ENCODE measurements at regions not wholly inside any gene's neighbourhood (a gene's known extent, or its start where the extent isn't known, plus 50 kb on each side); places are given as distances from the start of the nearest gene placed in this dataset.
"Not testable (repeated sequence)": the region's sequence is repeated elsewhere in the genome, so short reads cannot be mapped to it uniquely, and the experiment has no call there.

DNA sequence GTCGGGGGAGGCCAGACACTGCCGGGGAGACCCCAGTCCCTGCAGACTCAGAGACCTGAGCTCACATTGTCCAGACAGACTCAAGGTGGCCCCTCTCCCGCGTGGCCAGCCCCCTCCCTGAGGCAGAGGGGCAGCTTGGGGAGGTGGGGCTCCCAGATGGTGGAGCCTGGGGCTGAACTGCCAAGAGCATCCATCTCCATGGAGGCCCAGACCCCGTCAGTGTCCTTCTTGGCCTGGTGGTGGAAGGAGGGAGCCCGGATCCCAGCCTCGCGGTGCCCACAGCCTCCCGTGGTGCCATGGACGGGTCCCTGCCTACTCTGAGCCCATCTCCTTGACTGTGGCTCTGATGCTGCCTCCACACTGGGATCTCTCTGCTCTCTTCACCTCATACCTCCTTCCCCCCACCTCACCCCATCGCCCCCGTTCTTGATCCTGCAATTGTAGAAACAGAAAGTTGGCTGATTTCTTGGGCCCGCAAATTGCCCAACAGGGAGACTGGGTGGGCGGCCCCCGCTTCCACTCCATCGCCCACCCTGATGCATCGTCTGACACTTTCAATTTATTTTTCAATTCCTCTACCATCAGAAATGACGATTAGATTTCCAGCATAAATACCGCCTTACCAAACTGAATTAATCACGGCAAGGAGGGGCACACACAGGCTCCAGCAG lies 348.9 kb downstream of the MATN1 start:
- no peak for DNase-seq

DNA sequence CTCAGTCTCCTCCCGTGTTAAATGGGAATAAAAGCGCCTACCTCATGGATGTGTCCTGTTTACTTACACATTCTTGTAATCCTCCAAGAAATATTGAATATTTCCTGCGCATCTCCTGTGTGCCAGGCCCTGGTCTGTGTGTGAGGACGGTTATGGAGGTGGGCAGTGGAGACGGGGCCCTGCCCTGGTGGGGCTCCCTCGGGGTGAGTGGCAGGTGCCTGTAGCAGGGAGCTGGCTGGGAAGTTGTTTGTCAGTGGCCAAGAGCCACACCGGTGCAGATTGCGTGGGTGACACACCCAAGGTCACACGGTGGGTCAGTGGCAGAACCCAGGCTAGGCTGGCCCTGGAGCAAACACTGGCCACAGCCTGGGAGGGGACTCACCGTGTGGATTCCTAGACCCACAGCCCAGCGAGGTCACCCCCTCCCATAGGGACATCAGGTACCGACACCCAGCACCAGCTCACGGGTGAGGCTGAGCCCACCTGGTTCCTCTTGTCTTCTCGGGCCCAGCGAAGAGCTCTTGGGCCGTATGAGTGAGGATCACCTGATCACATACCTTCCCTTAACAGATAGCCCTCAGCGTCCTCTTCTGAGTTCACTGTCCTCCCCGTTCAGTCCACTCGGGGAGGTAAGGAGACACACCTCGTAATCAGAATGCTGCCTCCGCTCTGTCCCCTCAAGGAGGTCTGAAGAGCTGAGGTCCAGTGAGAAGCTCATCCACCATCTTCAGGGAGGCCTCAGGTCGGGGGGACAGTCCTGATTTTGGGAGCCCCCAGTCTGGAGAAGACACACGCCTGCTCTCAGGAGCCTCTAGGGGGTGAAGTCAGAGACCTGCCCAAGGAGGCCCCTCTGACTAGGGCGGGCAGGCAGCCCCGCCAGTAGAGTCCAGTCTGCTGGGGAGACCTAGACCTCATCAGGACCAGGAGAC lies 349.6 kb downstream of the MATN1 start:
- DNase-seq, result no peak

DNA sequence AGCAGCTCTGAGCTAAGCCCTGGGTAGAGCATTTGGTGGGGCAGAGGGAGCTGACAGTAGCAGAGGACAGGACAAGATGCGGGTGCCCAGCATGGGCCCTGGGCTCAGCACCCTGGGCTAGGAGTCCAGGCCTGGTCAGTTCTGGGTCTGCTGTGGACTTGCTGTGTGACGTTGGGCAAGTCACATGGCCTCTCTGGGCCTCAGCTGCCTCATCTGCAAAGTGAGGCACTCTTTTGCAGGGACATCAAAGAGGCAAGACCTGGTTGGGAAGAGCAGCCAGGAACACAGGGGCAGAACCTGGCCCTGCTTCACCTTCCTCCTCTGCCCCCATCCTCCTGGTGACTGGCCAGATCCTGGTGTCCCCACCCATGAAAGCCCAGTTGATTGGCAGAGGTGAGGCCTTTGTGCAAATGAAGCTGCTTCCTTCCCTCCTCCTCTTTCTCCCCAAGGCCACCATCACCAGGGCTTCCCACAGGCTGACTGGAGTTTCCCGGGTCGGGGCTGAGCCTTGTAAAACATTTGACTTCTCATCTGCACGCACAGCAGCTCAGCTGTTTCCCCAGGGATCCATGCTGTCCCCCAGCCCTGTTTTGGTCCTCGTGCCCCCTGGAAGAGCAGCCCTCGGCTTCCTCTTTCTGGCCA lies 350.5 kb downstream of the MATN1 start:
- no peak for DNase-seq

DNA sequence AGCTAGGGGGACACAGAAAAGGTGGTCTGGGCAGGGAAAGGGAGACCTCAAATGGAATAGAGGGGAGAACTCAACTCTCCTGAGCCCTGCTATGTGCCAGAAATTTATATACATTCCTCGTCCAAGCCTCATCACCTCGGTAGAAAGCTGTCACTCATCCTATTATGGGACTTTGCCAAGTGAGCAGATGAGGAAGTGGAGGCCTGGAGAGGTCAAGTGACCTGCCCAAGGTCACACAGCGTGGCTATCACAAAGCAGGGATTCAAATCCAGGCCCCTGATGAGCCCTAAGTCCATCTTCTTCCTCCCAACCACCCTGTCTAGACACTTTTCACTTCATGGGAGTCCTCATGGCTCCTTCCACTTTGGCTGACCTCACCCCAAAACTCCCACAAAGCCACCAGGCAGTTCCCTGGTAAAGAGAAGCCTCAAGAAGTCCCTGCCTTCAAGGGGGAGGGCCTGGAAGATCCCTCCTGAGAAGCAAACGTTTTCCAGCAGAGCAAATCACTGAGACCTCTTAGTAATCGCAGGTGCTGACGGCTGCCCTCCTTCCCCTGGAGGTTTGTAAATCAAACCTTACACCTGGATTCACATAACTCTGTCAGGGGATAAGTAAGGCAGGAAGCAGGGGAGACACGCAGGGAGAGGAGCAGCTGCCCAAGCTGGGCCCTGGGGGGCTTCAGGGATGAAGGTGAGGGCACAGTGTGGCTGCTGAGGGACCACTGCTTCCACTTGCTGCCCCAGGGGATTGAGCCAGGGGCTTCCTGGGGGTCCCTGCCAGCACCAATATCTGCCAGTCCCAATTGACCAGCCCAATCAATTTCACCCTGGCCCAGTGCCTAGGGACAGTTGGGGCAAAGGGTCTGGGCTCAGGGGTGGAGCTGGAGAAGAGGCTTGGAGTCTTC lies 351.2 kb downstream of the MATN1 start:
- DNase-seq, result no peak

DNA sequence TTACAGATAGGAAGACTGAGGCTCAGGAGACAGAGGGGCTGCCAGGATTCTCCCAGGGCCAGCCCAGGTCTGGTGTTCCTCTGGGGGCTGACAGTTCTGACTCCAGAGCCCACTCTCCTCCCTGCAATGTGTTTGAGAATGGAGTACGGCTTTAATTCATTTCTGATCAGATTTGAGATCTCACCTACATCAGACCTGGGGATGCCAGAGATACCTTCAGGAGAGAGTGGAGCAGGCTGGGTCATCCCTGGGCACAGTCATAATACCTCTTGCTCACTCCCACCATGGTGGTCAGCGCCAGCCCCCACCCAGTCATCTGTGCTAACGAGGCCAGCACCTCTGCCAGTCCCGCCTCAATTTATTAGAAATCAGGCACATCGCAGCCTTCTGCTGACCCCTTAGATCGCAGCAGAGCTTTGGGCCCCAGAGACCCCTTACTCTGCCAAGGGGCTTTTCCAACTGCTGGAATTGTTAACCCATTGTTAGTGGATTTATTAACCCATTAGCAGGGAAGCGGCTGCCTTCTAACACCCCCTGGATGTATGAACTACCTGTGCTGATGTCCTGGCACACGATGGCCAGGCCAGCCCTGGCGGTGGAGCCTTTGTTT lies 352.1 kb downstream of the MATN1 start:
- DNase-seq, result no peak

DNA sequence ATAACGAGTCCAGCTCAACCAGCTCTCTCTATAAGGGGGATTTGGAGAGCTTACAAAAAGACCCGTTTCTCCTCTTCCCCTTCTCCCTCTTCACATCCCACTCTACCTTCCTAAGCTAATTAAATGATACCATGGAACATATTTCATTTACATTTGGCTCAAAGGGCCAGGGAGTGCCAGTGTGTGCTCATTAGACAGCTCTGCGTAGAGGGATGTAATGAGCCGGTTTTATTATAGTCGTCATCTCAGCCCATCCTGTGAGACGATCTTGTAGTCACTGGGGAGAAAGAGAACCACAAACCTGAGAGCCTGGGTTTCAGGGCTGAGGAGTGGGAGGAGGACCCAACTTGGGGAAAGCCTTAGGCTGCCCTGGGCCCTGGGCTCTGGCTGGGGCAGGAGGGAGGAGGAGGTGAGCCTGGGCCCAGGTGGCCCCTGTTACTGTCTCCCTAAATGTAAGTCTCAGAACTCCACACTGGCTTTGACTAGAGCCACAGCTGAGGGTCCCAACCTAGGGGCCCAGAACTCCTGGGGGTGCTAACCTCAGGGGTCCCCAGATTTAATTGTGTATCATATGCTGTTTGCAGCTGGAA lies 354.6 kb downstream of the MATN1 start:
- no peak for DNase-seq

DNA sequence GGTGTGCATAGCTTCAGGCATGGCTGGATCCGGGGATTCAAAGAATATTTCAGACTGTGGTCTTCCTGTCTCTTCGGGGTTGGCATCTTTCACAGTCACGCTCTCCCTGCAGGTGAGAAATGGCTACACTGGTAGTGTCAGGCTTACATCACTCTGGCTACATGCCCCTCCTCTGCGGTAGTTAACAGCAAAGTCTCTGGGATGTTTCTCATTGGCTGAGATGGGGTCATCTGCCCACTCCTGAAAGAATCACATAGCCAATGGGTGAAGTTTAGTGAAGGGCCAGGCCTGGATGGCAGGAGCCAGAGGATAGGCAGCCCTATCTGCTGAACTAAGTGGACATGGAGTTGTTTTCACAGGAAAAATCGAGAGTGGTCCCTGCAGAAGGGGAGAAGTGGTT lies 356.5 kb downstream of the MATN1 start:
- DNase-seq, result no peak

DNA sequence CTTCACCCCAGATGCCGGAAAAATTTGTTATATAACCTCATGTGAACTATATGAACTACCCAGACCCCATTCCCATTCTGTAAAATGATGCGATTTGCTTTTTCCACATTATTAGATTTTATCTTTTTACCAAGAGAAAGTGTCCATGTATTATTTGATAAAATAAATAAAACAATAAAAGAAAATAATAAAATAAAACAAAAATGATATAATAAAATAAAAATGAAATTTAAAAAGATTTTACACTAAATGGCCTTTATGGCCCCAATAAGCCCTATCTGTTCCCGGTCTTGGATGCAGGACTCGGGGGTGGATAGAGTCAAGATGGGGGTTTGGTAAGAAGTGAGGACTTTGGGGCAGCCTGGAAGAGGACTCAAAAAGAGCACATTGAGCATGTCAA lies 357.2 kb downstream of the MATN1 start:
- DNase-seq, result no peak

DNA sequence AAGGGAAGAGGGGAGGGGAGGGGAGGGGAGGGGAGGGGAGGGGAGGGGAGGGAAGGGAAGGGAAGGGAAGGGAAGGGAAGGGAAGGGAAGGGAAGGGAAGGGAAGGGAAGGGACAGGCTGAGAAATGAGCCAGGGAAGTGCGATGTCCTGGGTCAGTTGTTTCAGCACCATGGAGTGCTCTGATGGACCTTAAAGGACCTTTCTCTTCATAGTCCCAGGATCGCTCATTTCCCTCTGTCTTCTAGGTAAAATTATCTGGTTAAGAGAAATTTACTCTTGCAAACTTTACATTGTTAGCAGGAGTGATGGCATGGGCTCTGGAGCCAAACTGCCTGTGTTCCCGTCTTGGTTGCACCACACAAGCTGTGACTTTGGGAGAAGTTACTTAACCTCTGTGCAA lies 357.8 kb downstream of the MATN1 start:
- no peak for DNase-seq

DNA sequence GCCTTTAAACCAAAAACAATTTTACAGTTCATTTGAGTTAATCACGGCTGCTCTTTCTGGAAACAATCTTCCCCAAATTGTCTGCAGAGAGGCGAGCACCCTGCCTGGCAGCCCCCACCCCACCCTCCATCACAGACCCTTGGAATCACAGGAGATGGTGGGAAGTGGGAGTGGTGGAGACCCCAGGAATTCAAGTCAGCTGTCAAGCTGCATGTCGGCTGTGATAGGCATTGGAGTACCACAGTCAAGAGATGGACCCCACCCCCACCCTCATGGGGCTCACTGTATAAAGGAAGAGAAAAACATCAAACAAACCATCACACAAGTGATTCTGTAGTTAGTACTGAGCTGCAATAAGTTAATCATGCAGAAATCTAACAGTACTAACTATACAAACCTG lies 360.4 kb downstream of the MATN1 start:
- DNase-seq, result no peak

DNA sequence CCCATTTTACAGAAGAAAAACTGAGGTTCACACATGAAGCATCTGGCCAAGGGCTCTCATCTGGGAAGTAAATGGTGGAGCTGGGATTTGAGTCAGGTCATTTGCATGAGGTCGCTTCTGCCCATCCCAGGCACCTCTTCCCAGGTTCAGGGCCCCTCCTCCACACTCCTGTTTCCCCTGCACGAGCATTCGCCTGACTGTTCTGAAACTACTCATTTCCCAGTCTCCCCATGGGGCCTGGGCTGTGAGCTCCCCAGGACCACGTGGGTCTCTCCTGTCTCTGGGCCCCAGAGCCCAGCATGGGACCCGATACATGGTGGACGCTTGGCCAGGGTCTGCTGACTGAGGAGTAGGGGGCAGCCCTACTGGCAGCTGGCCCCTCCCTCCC lies 360.8 kb downstream of the MATN1 start:
- no peak for DNase-seq

DNA sequence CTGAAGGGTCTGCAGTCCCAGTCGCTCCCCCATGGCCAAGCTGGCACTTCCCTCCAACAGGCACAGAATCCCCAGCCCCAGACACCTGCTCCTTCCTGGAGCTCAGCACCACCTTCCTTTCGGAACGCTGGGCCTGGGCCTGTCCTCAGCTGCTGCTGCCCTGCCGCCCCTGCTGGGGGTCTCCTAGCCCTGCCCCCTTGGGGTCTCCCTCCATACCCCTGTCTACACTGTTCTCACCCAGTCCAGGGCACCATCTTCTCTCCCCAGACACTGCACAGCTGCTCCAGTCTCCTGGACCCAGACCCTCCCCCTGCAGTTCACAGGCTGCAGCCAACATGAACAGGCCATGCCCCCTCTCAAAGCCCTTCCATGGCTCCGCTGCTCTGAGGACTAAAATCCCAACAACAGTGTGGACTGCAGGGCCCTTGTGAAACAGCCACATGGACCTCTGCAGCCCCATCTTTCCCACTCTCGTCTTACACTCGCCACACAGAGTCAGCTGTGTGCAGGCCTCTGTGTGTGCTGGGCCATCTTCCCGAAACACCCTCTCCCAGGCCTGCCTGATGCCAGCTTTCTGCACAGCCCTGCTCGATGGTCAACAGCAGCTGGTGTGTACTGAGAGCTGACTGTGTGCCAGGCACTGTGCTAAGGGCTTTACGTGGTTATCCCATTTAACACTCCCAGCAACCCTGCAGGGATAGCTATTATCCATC lies 361.3 kb downstream of the MATN1 start:
- DNase-seq, result not testable (repeated sequence)

DNA sequence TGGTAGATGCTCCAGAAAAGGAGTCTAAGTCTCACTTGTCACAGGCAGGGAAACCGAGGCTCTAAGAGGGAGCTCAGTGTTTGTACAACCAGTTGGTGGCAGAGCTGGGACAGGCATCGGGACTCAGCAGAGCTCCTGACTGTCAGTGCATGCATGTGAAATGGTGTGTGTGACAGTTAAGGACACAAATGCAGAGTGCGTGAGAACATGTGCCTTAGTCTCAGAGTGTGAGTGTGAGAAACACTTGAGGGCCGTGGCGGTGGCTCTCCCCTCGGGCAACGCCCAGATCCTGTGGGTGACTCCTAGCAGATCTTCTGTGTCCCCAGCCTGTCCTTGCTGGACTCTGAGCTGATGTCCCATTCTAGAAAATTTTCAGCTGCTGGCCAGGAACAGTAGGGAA lies 362.6 kb downstream of the MATN1 start:
- no peak for DNase-seq

DNA sequence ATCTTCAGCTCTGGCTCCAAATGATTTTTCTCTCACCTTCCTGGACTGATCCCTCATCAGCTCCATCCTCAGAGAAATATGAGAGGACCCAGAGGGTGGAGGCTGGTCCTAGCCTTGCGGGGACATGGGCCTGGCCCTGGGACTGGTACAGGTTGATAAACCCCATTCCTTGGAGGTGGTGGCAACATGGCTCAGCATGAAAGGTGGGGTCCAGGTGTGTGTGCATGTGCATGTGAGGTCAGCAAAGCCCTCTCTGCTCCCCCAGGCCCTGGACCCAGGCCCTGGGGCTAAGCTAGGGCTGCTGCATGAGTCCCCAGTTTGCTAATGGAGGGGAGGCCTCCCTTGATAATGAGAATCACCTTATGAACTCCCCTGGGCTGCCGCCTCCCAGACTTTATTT lies 363.1 kb downstream of the MATN1 start:
- DNase-seq, result no peak

DNA sequence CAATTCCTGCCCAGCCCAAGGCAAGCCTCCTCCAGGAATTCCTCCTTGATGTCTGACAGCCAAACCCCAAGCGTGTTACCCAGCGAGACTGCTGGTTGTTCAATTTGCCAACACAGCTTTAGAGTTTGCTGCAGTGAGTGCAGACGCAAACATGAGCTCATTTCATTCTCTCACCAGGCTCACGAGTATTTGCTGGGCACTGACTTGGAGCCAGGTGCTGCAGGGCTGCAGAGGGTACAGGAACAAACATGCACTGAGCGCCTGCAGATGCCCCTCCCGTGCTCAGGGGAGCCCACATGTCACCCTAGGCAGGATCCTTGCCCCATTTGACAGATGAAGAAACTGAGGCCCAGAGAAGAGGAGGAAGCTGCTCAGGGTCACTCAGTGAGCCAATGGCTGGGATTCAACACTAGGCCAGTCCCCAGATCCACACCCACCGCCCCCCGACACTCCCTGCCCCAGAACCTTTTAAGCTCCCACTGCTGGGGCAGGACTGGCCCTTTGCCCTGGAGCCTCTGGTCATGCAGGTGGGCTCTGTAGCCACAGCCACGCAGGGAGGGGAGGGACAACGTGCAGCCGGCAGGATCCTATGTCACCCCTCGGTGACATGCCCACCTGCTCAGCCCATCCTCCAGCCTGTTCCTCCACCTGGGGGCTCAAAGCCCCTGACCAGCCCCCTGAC lies 363.7 kb downstream of the MATN1 start:
- DNase-seq, result no peak

DNA sequence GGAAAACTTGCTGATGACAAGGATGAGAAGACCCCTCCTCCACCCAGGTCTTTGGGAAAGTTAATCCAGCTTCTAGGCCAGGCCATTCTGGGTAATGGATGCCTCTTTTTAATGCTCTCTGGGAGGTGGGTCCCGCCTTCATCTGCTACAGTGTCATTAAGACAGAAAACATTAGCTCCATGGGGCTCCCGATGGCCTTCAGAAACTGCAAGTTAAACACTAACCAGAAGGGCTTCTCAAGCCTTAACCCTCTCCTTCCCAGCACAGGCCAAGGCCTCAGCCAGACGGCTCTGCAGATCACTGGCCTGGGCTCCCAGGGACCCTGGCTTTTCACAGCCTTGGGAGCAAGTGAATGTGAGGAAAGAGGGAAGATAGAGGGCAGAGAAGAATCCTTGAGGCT lies 364.9 kb downstream of the MATN1 start:
- DNase-seq, result no peak

DNA sequence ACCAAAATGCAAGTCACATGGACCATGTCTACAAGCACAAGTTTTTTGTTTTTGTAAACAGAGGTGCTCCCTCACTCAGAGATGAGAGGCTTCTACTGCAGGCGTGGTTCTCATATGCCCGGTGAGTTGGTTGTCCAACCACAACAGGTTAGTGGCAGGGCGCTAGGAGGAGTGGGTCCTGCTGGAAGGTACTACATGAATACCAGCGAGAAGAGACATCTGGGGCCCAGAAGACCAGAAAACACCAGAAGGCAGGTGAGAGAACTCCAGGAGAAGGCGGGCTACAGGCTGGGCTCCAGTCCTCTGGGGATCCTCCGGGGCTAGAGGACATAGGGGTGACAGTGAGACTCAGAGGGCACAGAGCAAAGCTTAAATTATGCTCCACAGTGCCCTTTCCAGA lies 366.5 kb downstream of the MATN1 start:
- no peak for DNase-seq

DNA sequence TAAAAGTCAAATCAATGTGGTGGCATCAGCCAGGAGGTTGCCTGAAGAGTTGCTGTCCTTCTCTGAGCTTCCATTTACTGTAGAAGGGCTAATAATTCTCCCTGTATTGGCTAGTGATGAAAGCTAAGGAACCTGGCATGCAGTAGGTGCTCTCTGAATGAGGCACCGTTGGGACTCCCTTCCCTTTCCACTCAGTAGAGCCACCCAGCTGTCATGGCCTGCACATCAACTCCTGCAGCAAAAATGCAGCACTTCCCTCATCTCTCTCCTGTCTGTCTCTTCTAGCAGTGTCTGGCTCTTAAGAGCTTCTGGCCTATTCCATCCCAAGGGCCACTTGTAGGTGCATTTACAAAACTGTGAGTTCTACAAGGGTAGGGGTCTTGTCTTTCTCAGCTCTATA lies 369.0 kb downstream of the MATN1 start:
- no peak for DNase-seq

DNA sequence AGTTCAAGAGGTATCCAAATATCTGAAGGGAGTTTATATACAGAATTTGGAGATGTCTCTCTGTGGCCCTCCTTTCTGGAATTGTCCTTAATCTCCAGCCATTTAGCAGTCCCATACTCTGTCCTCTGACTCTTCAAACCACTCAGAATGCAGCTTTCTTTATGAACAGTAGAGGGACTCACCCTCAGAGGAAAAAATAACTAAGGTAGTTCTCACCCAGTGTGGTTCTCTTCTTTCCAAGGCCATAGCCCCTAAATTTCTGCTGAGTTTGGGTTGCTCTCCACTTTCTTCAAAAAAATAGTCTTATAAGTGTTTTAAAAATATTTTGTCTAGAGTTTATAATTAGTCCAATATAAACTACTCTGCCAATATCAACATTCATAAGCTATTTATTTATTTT lies 369.7 kb downstream of the MATN1 start:
- no peak for DNase-seq

DNA sequence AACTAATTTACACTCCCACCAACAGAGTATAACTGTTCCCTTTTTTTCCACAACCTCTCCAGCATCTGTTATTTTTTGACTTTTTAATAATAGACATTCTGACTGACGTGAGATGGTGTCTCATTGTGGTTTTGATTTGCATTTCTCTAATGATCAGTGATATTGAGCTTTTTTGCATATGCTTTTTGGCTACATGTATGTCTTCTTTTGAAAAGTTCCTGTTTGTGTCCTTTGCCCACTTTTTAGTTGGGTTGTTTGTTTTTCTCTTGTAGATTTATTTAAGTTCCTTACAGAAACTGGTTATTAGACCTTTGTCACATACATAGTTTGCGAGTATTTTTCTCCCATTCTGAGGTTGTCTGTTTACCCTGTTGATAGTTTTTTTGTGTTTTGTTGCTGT lies 375.2 kb downstream of the MATN1 start:
- no peak for DNase-seq

Measured in CD4-positive, alpha-beta T cell treated with Interleukin-17A for 1 hour (primary cell).